CD4-positive, alpha-beta T cell (primary cell): ENCODE measurements at regions not wholly inside any gene's neighbourhood (a gene's known extent, or its start where the extent isn't known, plus 50 kb on each side); places are given as distances from the start of the nearest gene placed in this dataset.

Experiments
- ATAC-seq: fragments of 200-7000 bp; cut with Tn5 transposase; one replicate; pipeline ENCODE4 v1.10.0; 2022; ENCODE audit warnings: mild to moderate bottlenecking; ENCODE audit not compliant: poor library complexity
- CTCF ChIA-PET: fragments of 350-600 bp; sonication (Branson Sonifier 250); formaldehyde crosslinking; loops from one replicate; lab custom pipeline; 2021; ENCODE audit warnings: antibody characterized with exemption, inconsistent platforms; lab: Charles Lee
- POLR2A ChIA-PET: fragments of 350-600 bp; sonication (Branson Sonifier 250); formaldehyde crosslinking; loops from one replicate; lab custom pipeline; 2021; ENCODE audit warnings: antibody characterized with exemption, inconsistent platforms; lab: Charles Lee
- DNase-seq, 14 experiments: peaks; one replicate each; pipeline ENCODE4 v3.0.0-alpha.2; 2013 to 2020; ENCODE audit warnings: mixed read lengths in 2 of 14
- H3K27ac ChIP-seq, 2 donors: one replicate each; pipeline versions ENCODE4 v1.5.1 to v1.7.0; 2013; ENCODE audit warnings: low read length in 2 of 2, low read depth in 1 of 2, mild to moderate bottlenecking in 1 of 2
- H3K27me3 ChIP-seq, 2 experiments: 1 replicate in 1 of 2; 2 replicates in 1 of 2; pipeline versions ENCODE4 v1.6.1 to v1.7.0; 2013; ENCODE audit warnings: low read length in 2 of 2, control low read depth in 1 of 2, mild to moderate bottlenecking in 1 of 2, moderate library complexity in 1 of 2; ENCODE audit not compliant: insufficient read depth in 2 of 2, control insufficient read depth in 1 of 2
- H3K36me3 ChIP-seq: one replicate; pipeline ENCODE4 v1.6.1; 2013; ENCODE audit warnings: low read length, control low read depth; ENCODE audit not compliant: insufficient read depth
- H3K4me1 ChIP-seq: one replicate; pipeline ENCODE4 v1.6.1; 2013; ENCODE audit warnings: low read length, control low read depth; ENCODE audit not compliant: insufficient read depth
- H3K4me3 ChIP-seq: one replicate; pipeline ENCODE4 v1.5.1; 2013; ENCODE audit warnings: mild to moderate bottlenecking, low read length, moderate library complexity
- H3K9me3 ChIP-seq, 2 experiments: 1 replicate in 1 of 2; 2 replicates in 1 of 2; pipeline versions ENCODE4 v1.6.1 to v1.7.0; 2013; ENCODE audit warnings: low read length in 2 of 2, mild to moderate bottlenecking in 2 of 2, control low read depth in 1 of 2, moderate library complexity in 1 of 2; ENCODE audit not compliant: control insufficient read depth in 1 of 2, insufficient read depth in 1 of 2
- H3K27ac Mint-ChIP-seq: one replicate; pipeline ENCODE4 v1.8.0; 2020; ENCODE audit warnings: mixed read lengths
- H3K27me3 Mint-ChIP-seq: one replicate; pipeline ENCODE4 v1.8.0; 2021; ENCODE audit warnings: mixed read lengths
- H3K36me3 Mint-ChIP-seq: one replicate; pipeline ENCODE4 v1.8.0; 2021; ENCODE audit warnings: low read depth, mixed read lengths
- H3K4me1 Mint-ChIP-seq: one replicate; pipeline ENCODE4 v1.8.0; 2021; ENCODE audit warnings: low read depth, mixed read lengths
- H3K4me3 Mint-ChIP-seq: one replicate; pipeline ENCODE4 v1.8.0; 2020; ENCODE audit warnings: mild to moderate bottlenecking, mixed read lengths
- H3K9me3 Mint-ChIP-seq: one replicate; pipeline ENCODE4 v1.8.0; 2020; ENCODE audit warnings: mixed read lengths
- CTCF ChIP-seq: fragments of 200-600 bp; IDR thresholded peaks from one replicate; pipeline ENCODE4 v1.8.0; 2022; ENCODE audit warnings: antibody characterized with exemption, mild to moderate bottlenecking
- intact Hi-C, 2 experiments: fragments of 100-400 bp; cut with DNase I in 1 of 2; cut with micrococcal nuclease in 1 of 2; formaldehyde crosslinking; loops; one replicate each; pipeline versions ENCODE4 v1.15.1 to v1.9.0; 2023 to 2025; cut with DNase I, micrococcal nuclease

DNA sequence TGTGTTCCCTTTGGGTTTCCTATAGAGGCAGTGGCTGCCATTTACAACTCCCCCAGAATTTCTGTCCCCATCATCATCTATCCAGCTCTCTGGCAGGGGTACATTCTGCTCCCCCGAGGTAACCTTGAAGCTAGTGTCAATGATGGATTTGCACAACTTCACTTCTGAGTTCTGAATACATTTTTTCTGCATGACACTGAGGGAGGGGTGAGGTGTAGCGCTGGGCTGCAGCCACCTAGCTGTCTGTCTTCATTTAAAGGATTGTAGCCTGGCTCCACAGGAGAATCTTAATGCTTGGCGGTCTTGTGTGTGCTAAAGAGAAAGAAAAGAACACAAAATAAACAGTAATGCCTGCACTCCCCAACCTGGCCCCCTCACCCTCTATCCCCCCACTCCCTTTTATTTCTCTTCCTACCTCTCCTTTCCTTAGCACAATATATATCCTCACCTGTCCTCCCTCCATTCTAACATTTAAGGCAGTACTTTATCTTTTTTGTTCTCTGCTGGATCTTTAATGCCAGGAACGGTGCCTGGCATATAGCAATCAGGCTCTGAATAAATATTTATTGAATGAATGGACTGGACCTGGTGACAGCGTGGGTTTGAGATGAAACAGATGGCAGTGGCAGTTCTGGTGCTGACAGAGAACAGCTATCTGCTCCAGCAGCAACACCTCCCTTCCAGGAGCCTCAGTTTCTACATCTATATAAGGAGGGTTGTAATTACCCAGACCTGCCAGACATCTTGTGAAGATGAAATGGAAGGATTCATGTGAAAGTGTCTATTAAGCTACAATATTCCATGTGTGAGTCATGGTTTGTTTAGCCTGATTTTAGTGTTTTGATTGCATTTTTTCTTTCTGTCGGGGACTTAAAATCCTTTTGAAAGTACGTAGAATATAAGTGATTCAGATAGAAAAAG lies 163.5 kb upstream of the CDH11 start:
- Mint-ChIP-seq H3K4me3 (no peak overlapping the region), H3K36me3 (no peaks in the 10 kb centered on the region), H3K4me1 (no peaks in the 10 kb centered on the region), H3K27ac (no peak overlapping the region), H3K9me3 (peaks cover 3% of the 10 kb centered on the region), H3K27me3 (no peaks in the 10 kb centered on the region)
- ATAC-seq (no peak), DNase-seq (no peak)
- no peak overlapping the region for H3K4me3 ChIP-seq
- CTCF ChIA-PET = no interaction called here
- POLR2A ChIA-PET = no interaction called here
- no peak for TF ChIP-seq CTCF
- no peak overlapping the region for H3K27ac ChIP-seq
- intact Hi-C loops = no loop called here
- no peaks in the 10 kb centered on the region for H3K4me1 ChIP-seq
- peaks cover 0 to 9% of the 10 kb centered on the region in 2 experiments for H3K9me3 ChIP-seq
- no peaks in the 10 kb centered on the region for H3K27me3 ChIP-seq
- H3K36me3 ChIP-seq = no peaks in the 10 kb centered on the region

DNA sequence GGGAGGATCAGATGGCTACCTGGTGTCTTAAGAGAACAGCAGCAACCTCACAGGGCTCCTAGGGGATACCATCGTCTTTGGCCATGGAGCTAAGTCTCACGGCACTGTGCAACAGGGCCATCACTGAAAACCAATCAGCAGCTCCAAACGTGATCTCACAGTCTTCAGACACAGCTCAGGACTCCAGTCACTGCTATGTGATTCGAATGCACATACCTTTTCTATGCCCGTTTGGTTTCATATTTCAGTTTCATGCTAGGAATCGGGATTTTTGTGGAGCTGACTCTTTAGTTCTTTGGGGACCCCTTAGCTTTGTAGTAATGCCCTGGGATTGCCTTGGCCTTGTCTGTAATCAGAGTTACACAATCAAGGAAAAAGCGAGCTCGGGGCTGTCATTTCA lies 162.8 kb upstream of the CDH11 start:
- Mint-ChIP-seq H3K27me3 (no peaks in the 10 kb centered on the region), H3K27ac (no peak overlapping the region), H3K4me3 (no peak overlapping the region), H3K36me3 (no peaks in the 10 kb centered on the region), H3K9me3 (no peaks in the 10 kb centered on the region), H3K4me1 (no peaks in the 10 kb centered on the region)
- no peak overlapping the region for H3K4me3 ChIP-seq
- no peaks in the 10 kb centered on the region for H3K36me3 ChIP-seq
- H3K27me3 ChIP-seq = no peaks in the 10 kb centered on the region
- DNase-seq = no peak
- ATAC-seq = no peak
- no peaks in the 10 kb centered on the region for H3K4me1 ChIP-seq
- ChIA-PET POLR2A (no interaction called here), CTCF (no interaction called here)
- TF ChIP-seq CTCF = no peak
- H3K9me3 ChIP-seq = peaks cover 0 to 9% of the 10 kb centered on the region in 2 experiments
- intact Hi-C loops = no loop called here
- H3K27ac ChIP-seq = no peak overlapping the region

DNA sequence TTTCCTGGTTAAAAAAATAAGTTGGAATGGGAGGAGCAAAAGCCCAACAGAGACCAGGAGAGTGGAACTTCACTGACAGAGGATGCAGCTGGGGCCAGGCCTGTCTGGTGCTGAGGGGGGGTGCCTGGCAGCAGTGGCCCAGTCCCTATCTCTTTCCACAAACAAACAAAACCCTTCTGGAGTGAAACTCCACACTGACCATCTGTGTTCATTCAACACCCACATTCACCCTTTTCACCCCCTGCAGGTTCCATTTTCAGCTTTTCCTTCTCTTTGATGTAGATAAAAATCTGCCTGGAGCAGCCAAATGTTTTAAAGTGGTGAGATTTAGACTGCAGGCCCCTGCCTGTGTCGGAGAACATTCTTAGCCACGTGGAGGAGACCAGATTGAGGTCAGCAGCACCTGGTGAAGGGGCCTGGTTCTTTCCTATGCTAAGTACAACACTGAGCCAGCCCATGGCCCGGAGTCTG lies 161.4 kb upstream of the CDH11 start:
- CTCF ChIA-PET = no interaction called here
- no peaks in the 10 kb centered on the region for H3K36me3 Mint-ChIP-seq

More for the DNA sequence above, 161.4 kb upstream of the CDH11 start:
- no peak for DNase-seq
- Histone ChIP-seq H3K36me3 (no peaks in the 10 kb centered on the region), H3K9me3 (peaks cover 0 to 9% of the 10 kb centered on the region in 2 experiments), H3K4me3 (no peak overlapping the region), H3K27me3 (no peaks in the 10 kb centered on the region), H3K4me1 (no peaks in the 10 kb centered on the region), H3K27ac (no peak overlapping the region)
- Mint-ChIP-seq H3K4me1 (no peaks in the 10 kb centered on the region), H3K9me3 (peaks cover 4% of the 10 kb centered on the region), H3K27ac (no peak overlapping the region), H3K27me3 (no peaks in the 10 kb centered on the region), H3K4me3 (no peak overlapping the region)
- ATAC-seq = no peak
- POLR2A ChIA-PET = no interaction called here
- intact Hi-C loops = no loop called here
- TF ChIP-seq CTCF = no peak
